ENCODE measurements at regions not wholly inside any gene's neighbourhood (a gene's known extent, or its start where the extent isn't known, plus 50 kb on each side); places are given as distances from the start of the nearest gene placed in this dataset.

GRCh38 chr3:124360563-124360962, 368.6 kb upstream of the ROPN1 start:
- TF ChIP-seq, protein P1, sequence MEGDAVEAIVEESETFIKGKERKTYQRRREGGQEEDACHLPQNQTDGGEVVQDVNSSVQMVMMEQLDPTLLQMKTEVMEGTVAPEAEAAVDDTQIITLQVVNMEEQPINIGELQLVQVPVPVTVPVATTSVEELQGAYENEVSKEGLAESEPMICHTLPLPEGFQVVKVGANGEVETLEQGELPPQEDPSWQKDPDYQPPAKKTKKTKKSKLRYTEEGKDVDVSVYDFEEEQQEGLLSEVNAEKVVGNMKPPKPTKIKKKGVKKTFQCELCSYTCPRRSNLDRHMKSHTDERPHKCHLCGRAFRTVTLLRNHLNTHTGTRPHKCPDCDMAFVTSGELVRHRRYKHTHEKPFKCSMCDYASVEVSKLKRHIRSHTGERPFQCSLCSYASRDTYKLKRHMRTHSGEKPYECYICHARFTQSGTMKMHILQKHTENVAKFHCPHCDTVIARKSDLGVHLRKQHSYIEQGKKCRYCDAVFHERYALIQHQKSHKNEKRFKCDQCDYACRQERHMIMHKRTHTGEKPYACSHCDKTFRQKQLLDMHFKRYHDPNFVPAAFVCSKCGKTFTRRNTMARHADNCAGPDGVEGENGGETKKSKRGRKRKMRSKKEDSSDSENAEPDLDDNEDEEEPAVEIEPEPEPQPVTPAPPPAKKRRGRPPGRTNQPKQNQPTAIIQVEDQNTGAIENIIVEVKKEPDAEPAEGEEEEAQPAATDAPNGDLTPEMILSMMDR (IDR thresholded peaks at IDR 0.05), result no peak
- TF ChIP-seq POLR2AphosphoS5 (IDR thresholded peaks at IDR 0.05) (no peak), POLR2A (IDR thresholded peaks at IDR 0.05) (no peak)
